ENCODE measurements at regions not wholly inside any gene's neighbourhood (a gene's known extent, or its start where the extent isn't known, plus 50 kb on each side); places are given as distances from the start of the nearest gene placed in this dataset.
"Not testable (repeated sequence)": the region's sequence is repeated elsewhere in the genome, so short reads cannot be mapped to it uniquely, and the experiment has no call there.

GRCh38 chr6:85363870-85364269 is 86.0 kb upstream of the NT5E start:
- no peak for DNase-seq
- no peaks in the 10 kb centered on the region for H3K9me3 ChIP-seq (ENCODE audit: severe bottlenecking)
- no peaks in the 10 kb centered on the region for H3K36me3 ChIP-seq
- peaks cover 20% of the 10 kb centered on the region for H3K27me3 ChIP-seq (ENCODE audit: insufficient read depth, low read depth, severe bottlenecking)
- TF ChIP-seq CTCF (IDR thresholded peaks at IDR 0.05; ENCODE audit: low read depth, low read length), result no peak
- H3K4me3 ChIP-seq (ENCODE audit: low read depth, low read length), result no peak overlapping the region
- H3K27ac ChIP-seq, result no peak overlapping the region

- H3K4me3 ChIP-seq (ENCODE audit: low read depth, low read length), result no peak overlapping the region
- no peak overlapping the region for H3K27ac ChIP-seq
- no peaks in the 10 kb centered on the region for H3K9me3 ChIP-seq (ENCODE audit: severe bottlenecking)
- DNase-seq, result no peak
- H3K27me3 ChIP-seq (ENCODE audit: insufficient read depth, low read depth, severe bottlenecking), result peaks cover 23% of the 10 kb centered on the region
- no peak for TF ChIP-seq CTCF (IDR thresholded peaks at IDR 0.05; ENCODE audit: low read depth, low read length)
- no peaks in the 10 kb centered on the region for H3K36me3 ChIP-seq
Observed at GRCh38 chr6:85362652-85363310, 87.1 kb upstream of the NT5E start.

DNA sequence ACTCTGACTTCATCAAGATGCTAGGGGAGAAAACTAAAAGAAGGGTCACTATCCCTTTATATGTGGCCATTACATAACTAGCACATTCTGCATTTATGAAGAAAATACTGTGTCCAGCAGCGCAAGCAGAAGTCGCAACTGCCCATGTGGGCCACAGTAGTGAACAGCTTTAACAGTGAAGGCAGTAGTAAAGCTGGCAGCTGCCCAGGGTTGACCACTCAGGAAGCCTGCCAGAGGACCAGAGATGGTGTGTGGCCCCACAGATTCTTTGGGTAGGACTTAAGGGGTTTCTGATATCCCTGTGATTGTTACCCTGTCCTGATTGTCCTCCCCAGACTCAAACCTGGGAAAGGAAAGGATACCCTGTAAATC is 88.3 kb upstream of the NT5E start:
- Histone ChIP-seq H3K27me3 (ENCODE audit: insufficient read depth, low read depth, severe bottlenecking) (peaks cover 24% of the 10 kb centered on the region), H3K4me3 (ENCODE audit: low read depth, low read length) (no peak overlapping the region), H3K36me3 (no peaks in the 10 kb centered on the region), H3K27ac (no peak overlapping the region), H3K9me3 (ENCODE audit: severe bottlenecking) (peaks cover under 1% of the 10 kb centered on the region)
- TF ChIP-seq CTCF (IDR thresholded peaks at IDR 0.05; ENCODE audit: low read depth, low read length), result no peak
- no peak for DNase-seq

DNA sequence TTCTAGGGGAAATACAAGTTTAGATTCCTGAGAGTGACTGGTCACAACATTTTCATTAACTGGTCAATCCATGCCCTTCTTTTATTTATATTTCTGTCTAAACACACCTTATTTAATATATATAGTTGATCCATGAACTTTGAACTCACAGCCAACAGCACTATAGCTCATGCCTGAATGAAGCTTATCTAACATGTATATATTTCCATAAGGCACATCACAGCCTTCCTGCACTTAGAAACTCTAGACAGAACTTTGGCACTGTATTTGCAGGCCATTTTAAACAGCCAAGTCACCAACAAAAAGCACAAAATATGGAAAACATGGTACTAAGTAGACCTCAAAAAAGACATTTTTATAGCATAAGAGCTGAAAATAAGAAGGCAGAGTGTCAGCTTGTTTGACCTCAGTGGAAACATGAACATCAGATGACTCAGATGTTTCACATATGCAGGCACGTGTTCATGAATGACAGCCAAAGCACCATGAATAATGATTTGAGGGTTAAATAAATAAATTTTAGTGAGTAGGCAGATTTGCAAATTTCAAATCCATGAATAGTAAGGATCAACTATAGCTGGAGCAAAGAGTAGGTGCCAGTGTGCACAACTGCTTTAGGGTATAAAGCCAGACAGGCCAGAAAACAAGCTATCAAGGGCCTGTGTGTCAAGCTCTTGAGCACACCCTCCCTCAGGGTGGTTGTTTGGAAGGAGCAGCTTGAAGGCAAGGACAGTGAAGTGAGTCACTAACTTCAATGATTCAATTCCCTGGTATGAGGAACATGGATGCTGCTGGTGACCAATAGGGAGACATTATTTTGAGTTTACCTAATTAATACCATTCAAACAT is 88.9 kb upstream of the NT5E start:
- Histone ChIP-seq H3K27me3 (ENCODE audit: insufficient read depth, low read depth, severe bottlenecking) (peaks cover 24% of the 10 kb centered on the region), H3K9me3 (ENCODE audit: severe bottlenecking) (peaks cover 2% of the 10 kb centered on the region), H3K4me3 (ENCODE audit: low read depth, low read length) (no peak overlapping the region), H3K27ac (no peak overlapping the region), H3K36me3 (no peaks in the 10 kb centered on the region)
- TF ChIP-seq CTCF (IDR thresholded peaks at IDR 0.05; ENCODE audit: low read depth, low read length), result no peak
- no peak for DNase-seq

- Histone ChIP-seq H3K27me3 (ENCODE audit: insufficient read depth, low read depth, severe bottlenecking) (peaks cover 31% of the 10 kb centered on the region), H3K9me3 (ENCODE audit: severe bottlenecking) (peaks cover 2% of the 10 kb centered on the region), H3K4me3 (ENCODE audit: low read depth, low read length) (no peak overlapping the region), H3K27ac (no peak overlapping the region), H3K36me3 (no peaks in the 10 kb centered on the region)
- no peak for TF ChIP-seq CTCF (IDR thresholded peaks at IDR 0.05; ENCODE audit: low read depth, low read length)
- no peak for DNase-seq
Observed at GRCh38 chr6:85357651-85358050, 92.2 kb upstream of the NT5E start.

DNA sequence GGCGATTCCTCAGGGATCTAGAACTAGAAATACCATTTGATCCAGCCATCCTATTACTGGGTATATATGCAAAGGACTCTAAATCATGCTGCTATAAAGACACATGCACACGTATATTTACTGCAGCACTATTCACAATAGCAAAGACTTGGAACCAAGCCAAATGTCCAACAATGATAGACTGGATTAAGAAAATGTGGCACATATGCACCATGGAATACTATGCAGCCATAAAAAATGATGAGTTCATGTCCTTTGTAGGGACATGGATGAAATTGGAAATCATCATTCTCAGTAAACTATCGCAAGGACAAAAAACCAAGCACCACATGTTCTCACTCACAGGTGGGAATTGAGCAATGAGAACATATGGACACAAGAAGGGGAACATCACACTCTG is 93.1 kb upstream of the NT5E start:
- H3K27ac ChIP-seq; DNase-seq; H3K9me3 ChIP-seq (ENCODE audit: severe bottlenecking); H3K36me3 ChIP-seq; H3K4me3 ChIP-seq (ENCODE audit: low read depth, low read length): not testable (repeated sequence)
- peaks cover 40% of the 10 kb centered on the region for H3K27me3 ChIP-seq (ENCODE audit: insufficient read depth, low read depth, severe bottlenecking)
